GM23248 (cell line): ENCODE measurements at regions not wholly inside any gene's neighbourhood (a gene's known extent, or its start where the extent isn't known, plus 50 kb on each side); places are given as distances from the start of the nearest gene placed in this dataset.
"Not testable (repeated sequence)": the region's sequence is repeated elsewhere in the genome, so short reads cannot be mapped to it uniquely, and the experiment has no call there.

ENCODE experiments used
- EZH2 ChIP-seq: fragments of 200-600 bp; sonication (generic); IDR thresholded peaks from 2 replicates; pipeline ENCODE4 v1.6.1; 2018; ENCODE audit warnings: antibody characterized with exemption, mild to moderate bottlenecking; ENCODE audit not compliant: insufficient read depth, poor library complexity, severe bottlenecking
- EZH2phosphoT487 ChIP-seq: fragments of 200-600 bp; sonication (generic); IDR thresholded peaks from 2 replicates; pipeline ENCODE4 v1.6.1; 2018; ENCODE audit warnings: antibody characterized with exemption, moderate library complexity, mild to moderate bottlenecking, low read depth; ENCODE audit not compliant: insufficient read depth

- TF ChIP-seq EZH2, EZH2phosphoT487: not testable (repeated sequence)
Measured at GRCh38 chrY:18858484-18859191, 85.1 kb upstream of the HSFY2 start.
